Stimulated activated CD4-positive, alpha-beta T cell treated with anti-CD3 and anti-CD28 coated beads, Interleukin-12 subunit alpha, Interleukin-12 subunit beta, amount 100 ng/mL, for 48 hours (primary cell): ENCODE measurements at regions not wholly inside any gene's neighbourhood (a gene's known extent, or its start where the extent isn't known, plus 50 kb on each side); places are given as distances from the start of the nearest gene placed in this dataset.
"Not testable (repeated sequence)": the region's sequence is repeated elsewhere in the genome, so short reads cannot be mapped to it uniquely, and the experiment has no call there.

Experiments used
- DNase-seq, 3 donors: peaks; one replicate each; pipeline ENCODE4 v3.0.0-alpha.2; 2020; ENCODE audit warnings: low read depth in 2 of 3, low spot score in 1 of 3

- DNase-seq, result no peak
Measured at GRCh38 chr21:15932726-15933125, 202.9 kb downstream of the USP25 start.

DNA sequence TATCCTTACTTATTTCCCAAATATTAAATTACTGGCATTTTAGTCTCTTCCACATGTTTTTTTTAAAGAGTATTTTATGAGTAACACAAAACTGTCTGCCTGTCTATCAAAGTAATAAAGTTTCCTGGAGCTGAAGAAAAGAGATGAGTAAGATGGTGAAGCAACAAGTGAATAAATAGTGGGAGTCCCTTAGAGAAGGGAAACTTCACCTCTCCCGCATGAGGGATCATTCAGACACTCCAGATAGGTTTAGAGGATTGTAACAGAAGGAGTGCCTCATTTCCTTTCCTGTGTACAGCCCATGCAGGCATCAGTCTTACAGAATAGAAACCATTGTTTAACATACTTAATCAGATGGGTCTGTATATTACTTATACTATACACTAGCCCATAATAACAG, 205.7 kb downstream of the USP25 start:
- no peak for DNase-seq

- no peak for DNase-seq
Measured at GRCh38 chr21:15943009-15943666, 213.4 kb downstream of the USP25 start.

DNA sequence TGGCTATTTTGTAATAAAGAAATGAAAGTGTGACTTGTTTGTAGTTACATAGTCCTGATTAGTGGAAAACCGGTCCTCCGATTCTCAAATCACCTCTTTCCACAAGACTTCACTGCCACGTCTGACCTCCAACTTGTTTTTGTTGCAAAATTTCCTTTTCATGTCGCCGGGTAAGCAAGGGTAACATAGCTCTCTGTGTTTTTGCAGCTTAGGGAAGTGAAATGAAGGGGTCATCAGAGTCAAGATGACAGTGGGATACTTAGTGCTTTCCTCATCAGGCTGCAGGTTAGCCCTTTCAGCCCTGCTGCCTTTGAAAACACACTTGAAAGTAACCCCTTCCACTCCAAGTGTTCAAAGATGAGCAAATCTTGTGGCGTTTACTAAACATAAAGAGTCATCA, 217.9 kb downstream of the USP25 start:
- no peak for DNase-seq

DNA sequence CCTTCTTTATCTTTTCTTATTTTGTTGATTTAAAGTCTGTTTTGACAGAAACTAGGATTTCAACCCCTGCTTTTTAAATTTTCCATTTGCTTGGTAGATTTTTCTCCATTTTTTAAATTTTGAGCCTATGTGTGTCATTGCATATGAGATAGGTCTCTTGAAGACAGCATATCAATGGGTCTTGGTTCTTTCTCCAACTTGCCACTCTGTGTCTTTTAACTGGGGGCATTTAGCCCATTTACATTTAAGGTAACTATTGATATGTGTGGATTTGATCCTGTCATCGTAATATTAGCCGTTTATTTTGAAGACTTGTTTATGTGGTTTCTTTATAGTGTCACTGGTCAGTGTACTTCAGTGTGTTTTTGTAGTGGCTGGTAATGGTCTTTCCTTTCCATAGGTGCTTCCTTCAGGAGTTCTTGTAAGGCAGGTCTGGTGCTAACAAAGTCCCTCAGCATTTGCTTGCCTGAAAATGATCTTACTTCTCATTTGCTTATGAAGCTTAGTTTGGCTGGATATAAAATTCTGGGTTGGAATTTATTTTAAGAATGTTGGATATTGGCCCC, 223.9 kb downstream of the USP25 start:
- DNase-seq, result no peak

- DNase-seq, result no peak
Measured at GRCh38 chr21:15964236-15964855, 234.6 kb downstream of the USP25 start.

GRCh38 chr21:15966231-15966630, 236.4 kb downstream of the USP25 start:
- no peak for DNase-seq

DNA sequence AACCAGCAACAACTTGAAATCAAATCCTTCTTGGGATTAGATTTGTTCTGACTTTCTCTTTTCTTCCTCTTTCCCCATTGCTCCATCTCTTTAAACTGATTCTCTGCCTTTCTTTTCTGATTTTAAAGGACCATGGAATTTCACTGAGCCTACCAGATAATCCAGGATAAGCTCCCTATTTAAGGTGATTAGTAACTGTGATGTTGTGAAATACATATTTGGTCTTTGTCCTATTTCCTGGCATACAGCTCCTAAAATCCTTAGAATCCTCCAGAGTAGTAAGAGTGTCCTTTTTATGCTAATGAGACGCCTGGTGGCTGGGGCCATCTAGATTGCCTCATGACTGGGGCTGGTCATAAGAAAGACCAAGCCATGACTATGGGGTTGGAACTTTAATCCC, 236.9 kb downstream of the USP25 start:
- no peak for DNase-seq

GRCh38 chr21:15967661-15968060, 237.9 kb downstream of the USP25 start:
- no peak for DNase-seq

DNA sequence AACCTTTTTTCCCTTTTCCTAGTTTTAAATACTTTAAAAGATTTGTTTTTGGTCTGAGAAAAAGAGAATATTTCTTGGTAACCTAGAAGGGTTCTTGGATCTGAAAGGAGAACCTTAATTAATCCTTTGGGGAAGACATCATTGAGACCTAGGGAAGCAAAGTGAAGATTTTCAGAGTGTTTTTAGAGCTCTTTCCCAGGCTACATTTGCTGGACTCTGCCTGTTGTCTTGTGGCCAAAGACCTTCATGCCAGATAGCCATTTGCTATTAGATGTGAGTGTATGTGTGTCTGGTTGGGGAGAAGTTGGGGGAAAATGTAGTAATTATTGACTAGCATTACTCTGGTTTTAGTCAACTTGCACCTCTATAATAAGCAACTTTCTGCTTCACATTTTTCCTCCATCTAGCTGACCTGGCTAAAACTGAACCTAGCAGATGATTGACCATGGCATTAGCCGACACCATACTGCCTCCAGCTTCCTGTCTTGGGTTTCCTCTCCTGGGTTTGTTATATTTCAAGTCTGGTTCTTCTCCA, 239.1 kb downstream of the USP25 start:
- DNase-seq, result no peak

GRCh38 chr21:15976807-15977206, 247.0 kb downstream of the USP25 start:
- DNase-seq, result no peak

DNA sequence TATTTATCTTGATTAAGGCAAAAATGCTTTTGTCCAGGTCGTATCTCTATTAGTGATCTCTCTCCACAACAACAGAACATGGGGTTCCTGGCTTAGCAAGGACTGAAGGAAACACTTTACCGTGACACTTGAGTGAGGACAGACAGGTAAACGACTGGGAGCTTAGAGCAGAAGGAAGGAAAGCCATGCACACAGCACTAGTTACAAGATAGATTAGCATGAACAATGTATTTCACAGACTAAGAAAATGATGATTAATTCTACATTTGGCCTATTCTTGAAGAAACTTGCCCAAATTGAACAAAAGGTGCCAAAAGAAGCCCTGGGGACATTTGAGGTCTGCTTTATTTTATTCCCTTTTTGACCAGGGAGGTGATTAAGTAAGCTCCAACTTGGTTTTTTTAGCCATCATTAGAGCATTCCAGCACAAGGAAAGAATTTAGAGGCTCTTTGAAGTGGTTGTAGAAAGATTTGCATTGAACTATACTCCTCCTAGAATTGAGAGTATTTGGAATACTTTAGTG, 248.5 kb downstream of the USP25 start:
- no peak for DNase-seq

DNA sequence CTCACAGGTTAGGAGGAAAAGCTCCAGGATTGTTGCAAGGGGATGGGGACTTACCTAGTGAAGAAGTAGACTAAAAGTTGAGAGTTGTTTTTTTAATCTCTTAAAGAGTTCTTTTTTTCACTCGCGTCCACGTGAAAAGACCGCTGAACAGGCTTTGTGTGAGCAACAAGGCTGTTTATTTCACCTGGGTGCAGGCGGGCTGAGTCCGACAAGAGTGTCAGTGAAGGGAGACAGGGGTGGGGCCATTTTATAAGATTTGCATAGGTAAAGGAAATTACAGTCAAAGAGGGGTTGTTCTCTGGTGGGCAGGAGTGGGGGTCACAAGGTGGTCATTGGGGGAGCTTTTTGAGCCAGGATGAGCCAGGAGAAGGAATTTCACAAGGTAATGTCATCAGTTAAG, 249.7 kb downstream of the USP25 start:
- DNase-seq, result not testable (repeated sequence)

GRCh38 chr21:15986277-15986676, 256.5 kb downstream of the USP25 start:
- no peak for DNase-seq

DNA sequence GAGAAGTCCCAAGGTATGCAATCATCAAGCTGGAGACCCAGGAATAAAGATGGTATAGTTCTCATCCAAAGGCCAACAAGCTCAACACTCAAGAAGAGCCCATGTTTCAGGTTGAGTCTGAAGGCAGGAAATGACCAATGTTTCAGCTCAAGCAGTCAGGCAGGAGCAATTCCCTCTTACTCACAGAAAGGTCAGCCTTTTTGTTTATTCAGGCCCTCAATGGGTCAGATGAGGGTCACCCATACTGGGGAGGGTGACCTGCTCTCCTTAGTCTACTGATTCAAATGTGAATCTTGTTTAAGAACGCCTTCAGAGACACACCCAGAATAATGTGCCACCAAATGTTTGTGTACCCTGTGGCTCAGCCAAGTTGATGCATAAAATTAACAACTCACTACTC, 262.4 kb downstream of the USP25 start:
- no peak for DNase-seq

DNA sequence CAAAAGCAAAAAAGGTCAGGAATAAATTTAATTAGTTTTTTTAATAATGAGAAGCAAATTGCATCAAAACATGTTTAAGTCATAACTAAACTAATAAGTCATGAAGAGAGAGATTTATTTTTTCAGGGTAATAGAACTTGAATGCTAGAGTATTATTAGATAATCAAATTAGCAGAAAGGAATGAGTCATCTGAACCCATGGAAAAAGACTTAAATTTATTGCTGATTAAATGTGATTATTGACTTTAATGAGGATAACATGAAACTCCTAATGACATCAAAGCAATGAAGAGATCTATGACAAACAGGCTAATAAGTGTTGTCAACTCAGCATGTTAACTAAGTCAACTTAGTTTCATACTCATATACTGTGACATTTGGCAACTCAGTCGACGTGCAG, 264.2 kb downstream of the USP25 start:
- DNase-seq, result no peak

- no peak for DNase-seq
Measured at GRCh38 chr21:15999741-16000140, 270.0 kb downstream of the USP25 start.

- DNase-seq, result no peak
Measured at GRCh38 chr21:16002874-16003466, 273.2 kb downstream of the USP25 start.

GRCh38 chr21:16004086-16004485, 274.3 kb downstream of the USP25 start:
- no peak for DNase-seq

- no peak for DNase-seq
Measured at GRCh38 chr21:16004523-16004922, 274.7 kb downstream of the USP25 start.

- no peak for DNase-seq
Measured at GRCh38 chr21:16005996-16006395, 276.2 kb downstream of the USP25 start.

DNA sequence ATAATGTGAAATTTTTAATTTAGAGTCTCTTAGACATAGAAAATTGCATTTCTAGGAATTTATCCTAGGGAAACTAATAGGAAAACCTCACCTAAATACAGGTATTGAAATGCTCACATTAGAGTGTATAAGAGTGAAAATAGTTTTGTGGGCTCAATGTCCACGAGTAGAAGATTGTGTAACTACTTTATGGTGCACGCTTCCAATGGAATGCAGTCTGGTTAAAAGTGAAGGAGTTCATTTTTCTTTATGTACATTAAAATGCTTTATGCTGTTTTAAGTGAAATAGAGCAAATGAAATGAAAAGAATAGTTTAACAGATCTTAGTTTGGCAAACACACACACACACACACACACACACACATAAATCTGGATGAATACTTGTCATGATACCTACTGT, 278.2 kb downstream of the USP25 start:
- DNase-seq, result no peak
